ENCODE measurements at regions not wholly inside any gene's neighbourhood (a gene's known extent, or its start where the extent isn't known, plus 50 kb on each side); places are given as distances from the start of the nearest gene placed in this dataset.

DNA sequence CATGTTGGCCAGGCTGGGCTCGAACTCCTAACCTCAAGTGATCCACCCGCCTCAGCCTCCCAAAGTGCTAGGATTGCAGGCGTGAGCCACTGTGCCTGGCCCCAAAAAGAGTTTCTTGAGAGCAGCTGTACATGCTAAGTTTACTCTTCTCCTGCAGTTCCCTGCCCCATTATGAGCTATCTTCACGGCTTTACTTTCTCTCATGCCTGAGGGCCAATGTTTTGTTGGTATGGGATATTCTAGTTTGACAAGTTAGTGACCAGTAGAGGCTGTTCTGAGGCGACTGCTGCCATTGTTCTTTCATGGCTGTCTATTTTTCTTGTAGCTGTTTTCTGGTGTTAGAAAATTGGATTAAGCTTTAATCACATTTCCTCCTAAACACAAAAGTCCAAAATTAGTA is 78.0 kb upstream of the STX18 start:
- Histone ChIP-seq H3K27me3 (replicated peaks; ENCODE audit: control insufficient read depth, insufficient read depth, low read length) (no peaks in the 10 kb centered on the region), H3K4me3 (replicated peaks; ENCODE audit: low read depth, low read length) (no peak overlapping the region), H3K36me3 (ENCODE audit: control insufficient read depth, insufficient read depth, low read length) (no peaks in the 10 kb centered on the region)
- TF ChIP-seq, protein P1, sequence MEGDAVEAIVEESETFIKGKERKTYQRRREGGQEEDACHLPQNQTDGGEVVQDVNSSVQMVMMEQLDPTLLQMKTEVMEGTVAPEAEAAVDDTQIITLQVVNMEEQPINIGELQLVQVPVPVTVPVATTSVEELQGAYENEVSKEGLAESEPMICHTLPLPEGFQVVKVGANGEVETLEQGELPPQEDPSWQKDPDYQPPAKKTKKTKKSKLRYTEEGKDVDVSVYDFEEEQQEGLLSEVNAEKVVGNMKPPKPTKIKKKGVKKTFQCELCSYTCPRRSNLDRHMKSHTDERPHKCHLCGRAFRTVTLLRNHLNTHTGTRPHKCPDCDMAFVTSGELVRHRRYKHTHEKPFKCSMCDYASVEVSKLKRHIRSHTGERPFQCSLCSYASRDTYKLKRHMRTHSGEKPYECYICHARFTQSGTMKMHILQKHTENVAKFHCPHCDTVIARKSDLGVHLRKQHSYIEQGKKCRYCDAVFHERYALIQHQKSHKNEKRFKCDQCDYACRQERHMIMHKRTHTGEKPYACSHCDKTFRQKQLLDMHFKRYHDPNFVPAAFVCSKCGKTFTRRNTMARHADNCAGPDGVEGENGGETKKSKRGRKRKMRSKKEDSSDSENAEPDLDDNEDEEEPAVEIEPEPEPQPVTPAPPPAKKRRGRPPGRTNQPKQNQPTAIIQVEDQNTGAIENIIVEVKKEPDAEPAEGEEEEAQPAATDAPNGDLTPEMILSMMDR (IDR thresholded peaks at IDR 0.05; ENCODE audit: insufficient read depth, low read length, poor library complexity, severe bottlenecking), result no peak
- DNase-seq (ENCODE audit: extremely low read depth, insufficient read length), result no peak

DNA sequence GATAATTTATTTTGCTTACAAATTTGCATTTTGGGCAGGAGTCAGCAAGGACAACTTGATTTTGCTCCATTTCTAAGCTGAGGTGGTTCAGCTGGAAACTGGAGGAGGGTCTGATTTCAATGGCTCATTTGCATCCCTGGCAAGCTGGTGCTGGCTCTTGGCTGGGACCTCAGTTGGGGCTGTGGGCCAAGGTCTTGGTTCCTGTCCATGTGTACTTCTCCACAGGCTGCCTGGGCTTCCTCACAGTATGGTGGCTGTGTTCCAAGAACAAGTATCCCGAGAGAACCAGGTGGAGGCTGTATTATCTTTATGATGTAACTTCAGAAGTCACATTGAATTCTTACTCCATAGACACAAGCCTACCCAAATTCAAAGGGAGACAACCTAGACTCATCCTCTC is 77.0 kb upstream of the STX18 start:
- TF ChIP-seq, protein P1 (IDR thresholded peaks at IDR 0.05; ENCODE audit: insufficient read depth, low read length, poor library complexity, severe bottlenecking), result no peak
- Histone ChIP-seq H3K36me3 (ENCODE audit: control insufficient read depth, insufficient read depth, low read length) (no peaks in the 10 kb centered on the region), H3K27me3 (replicated peaks; ENCODE audit: control insufficient read depth, insufficient read depth, low read length) (no peaks in the 10 kb centered on the region), H3K4me3 (replicated peaks; ENCODE audit: low read depth, low read length) (no peak overlapping the region)
- no peak for DNase-seq (ENCODE audit: extremely low read depth, insufficient read length)

DNA sequence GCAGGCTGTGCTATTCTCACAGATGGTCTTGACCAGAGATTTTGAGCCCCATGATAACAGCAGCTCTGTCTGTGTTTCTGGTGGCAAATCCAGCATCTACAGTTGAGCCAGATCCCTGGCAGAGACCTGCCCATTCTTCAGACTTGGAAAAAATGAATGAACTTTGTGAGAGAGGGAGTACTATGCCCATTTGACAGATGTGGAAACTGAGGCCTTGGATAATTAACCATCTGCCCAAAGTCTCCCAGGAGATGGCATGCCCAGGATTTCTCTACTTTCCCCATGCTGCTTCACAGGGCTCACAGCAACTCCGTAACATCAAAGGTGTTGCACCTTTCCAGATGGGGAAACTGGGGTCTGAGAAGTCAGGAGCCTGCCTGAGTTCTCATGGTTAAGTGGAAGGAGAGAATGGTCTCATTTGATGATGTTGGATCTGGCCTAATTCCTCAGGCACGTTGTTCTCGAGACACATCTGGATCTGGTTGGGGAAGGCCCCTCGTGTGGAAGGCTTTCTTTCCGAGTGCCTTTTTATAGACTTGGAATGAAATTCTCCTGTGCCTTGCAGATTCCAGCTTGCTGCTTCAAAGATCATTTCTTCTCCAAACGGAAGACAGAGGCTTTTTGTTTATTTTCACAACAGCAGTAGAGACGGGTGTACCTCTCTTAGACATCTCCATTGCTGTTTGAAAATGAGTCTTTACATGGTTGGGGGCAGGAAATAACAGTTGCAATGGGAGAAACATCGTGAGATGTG is 73.3 kb upstream of the STX18 start:
- no peak overlapping the region for H3K4me3 ChIP-seq (replicated peaks; ENCODE audit: low read depth, low read length)
- TF ChIP-seq, protein P1 (IDR thresholded peaks at IDR 0.05; ENCODE audit: insufficient read depth, low read length, poor library complexity, severe bottlenecking), result no peak
- H3K27me3 ChIP-seq (replicated peaks; ENCODE audit: control insufficient read depth, insufficient read depth, low read length), result no peaks in the 10 kb centered on the region
- no peaks in the 10 kb centered on the region for H3K36me3 ChIP-seq (ENCODE audit: control insufficient read depth, insufficient read depth, low read length)
- no peak for DNase-seq (ENCODE audit: extremely low read depth, insufficient read length)

DNA sequence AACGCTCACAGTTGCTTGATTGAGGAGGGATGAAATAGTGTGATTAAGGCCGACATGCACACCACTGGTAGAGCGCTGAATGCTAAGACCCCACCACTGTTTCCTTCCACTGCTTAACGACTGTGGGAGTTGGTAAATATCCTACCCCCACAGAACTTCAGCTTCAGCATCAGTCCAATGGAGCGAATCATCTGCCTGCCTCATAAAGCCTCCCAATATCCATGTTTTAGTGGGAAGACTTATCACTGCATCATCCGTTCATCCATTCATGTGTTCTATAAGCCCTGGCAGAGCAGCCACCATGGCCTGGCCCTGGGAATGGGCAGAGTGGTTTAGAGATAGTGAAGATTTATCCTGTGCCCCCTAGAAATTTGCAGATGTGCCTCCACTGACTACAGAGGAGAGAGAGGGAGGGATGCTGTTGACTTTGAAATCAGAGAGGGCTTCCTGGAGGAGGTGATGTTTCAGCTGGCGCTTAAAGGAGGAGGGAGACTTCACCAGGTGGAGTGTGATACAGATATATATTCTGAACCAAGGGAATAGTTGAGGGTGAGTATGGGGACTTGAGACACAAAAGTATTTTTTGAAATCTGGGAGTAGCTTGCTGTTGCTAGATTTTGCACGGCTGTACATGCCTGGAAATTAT is 71.9 kb upstream of the STX18 start:
- Histone ChIP-seq H3K4me3 (replicated peaks; ENCODE audit: low read depth, low read length) (no peak overlapping the region), H3K27me3 (replicated peaks; ENCODE audit: control insufficient read depth, insufficient read depth, low read length) (no peaks in the 10 kb centered on the region), H3K36me3 (ENCODE audit: control insufficient read depth, insufficient read depth, low read length) (no peaks in the 10 kb centered on the region)
- no peak for DNase-seq (ENCODE audit: extremely low read depth, insufficient read length)
- TF ChIP-seq, protein P1 (IDR thresholded peaks at IDR 0.05; ENCODE audit: insufficient read depth, low read length, poor library complexity, severe bottlenecking), result no peak

DNA sequence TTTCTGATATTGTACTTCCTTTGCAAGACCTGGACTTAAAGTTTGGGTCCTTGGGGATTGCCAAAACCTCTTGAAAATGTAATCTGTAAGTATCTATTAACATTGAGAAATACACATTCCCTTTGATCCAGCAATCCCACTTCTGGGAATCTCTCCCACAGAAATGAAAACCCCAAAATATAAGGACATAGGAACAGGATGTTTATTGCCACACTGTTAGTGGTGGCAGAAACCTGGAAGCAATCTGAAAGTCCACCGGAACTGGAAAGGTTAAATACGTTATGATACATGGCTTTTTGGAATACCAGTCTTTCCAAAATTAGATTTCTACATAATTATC is 71.2 kb upstream of the STX18 start:
- no peaks in the 10 kb centered on the region for H3K36me3 ChIP-seq (ENCODE audit: control insufficient read depth, insufficient read depth, low read length)
- no peak for DNase-seq (ENCODE audit: extremely low read depth, insufficient read length)
- TF ChIP-seq, protein P1 (IDR thresholded peaks at IDR 0.05; ENCODE audit: insufficient read depth, low read length, poor library complexity, severe bottlenecking), result no peak
- no peak overlapping the region for H3K4me3 ChIP-seq (replicated peaks; ENCODE audit: low read depth, low read length)
- no peaks in the 10 kb centered on the region for H3K27me3 ChIP-seq (replicated peaks; ENCODE audit: control insufficient read depth, insufficient read depth, low read length)

Measured in GM06990 (cell line).